ENCODE measurements at regions not wholly inside any gene's neighbourhood (a gene's known extent, or its start where the extent isn't known, plus 50 kb on each side); places are given as distances from the start of the nearest gene placed in this dataset.

DNA sequence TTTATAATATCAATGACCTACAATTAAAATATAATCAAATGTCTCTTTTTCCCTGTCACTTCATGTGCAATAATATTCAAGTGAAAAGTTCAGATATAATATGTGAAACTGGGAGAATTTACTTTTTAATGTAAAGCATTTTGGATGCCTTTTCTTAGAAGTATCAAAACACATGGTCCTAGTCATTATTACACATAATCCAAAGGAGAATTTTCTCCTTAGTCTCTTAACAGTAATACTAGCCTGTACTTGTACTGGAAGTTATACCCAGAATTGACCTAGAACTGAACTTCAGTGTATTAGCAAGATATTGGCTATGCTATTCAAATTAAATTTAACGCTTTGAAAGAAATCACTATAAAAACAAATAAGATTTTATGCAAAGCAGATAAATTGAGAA lies 842.6 kb upstream of the MANEA start:
- Histone ChIP-seq H3K9ac (ENCODE audit: low read length) (no peak overlapping the region), H3K27ac (ENCODE audit: low read length in 2 of 2) (no peak overlapping the region), H3K9me3 (ENCODE audit: control extremely low read depth in 1 of 3, control insufficient read depth in 2 of 3, insufficient read depth in 1 of 3, low read length in 2 of 3) (no peaks in the 10 kb centered on the region), H3K4me2 (replicated peaks; ENCODE audit: low read depth, low read length, poor library complexity, severe bottlenecking) (no peak overlapping the region), H4K20me1 (ENCODE audit: control insufficient read depth, insufficient read depth, low read length, poor library complexity, severe bottlenecking) (no peaks in the 10 kb centered on the region), H3K79me2 (ENCODE audit: control insufficient read depth, insufficient read depth, low read length) (no peaks in the 10 kb centered on the region), H3K27me3 (replicated peaks in 1 of 4; ENCODE audit: control extremely low read depth in 1 of 4, control insufficient read depth in 3 of 4, insufficient read depth in 4 of 4, low read length in 3 of 4) (no peaks in the 10 kb centered on the region), H3K36me3 (replicated peaks in 1 of 2; ENCODE audit: control extremely low read depth in 1 of 2, control insufficient read depth in 1 of 2, extremely low read depth in 1 of 2, insufficient read depth in 2 of 2, low read length in 1 of 2) (no peaks in the 10 kb centered on the region), H3K4me3 (ENCODE audit: control extremely low read depth in 1 of 5, extremely low read depth in 1 of 5, insufficient read depth in 1 of 5, low read depth in 2 of 5, low read length in 4 of 5) (no peak overlapping the region), H2AFZ (ENCODE audit: insufficient read depth, low read depth, low read length, poor library complexity, severe bottlenecking) (no peak overlapping the region), H3K4me1 (ENCODE audit: control insufficient read depth in 2 of 2, insufficient read depth in 2 of 2, low read length in 2 of 2) (no peaks in the 10 kb centered on the region)
- Mint-ChIP-seq H3K4me1 (no peaks in the 10 kb centered on the region), H3K27me3 (no peaks in the 10 kb centered on the region), H3K9me3 (ENCODE audit: insufficient read depth) (no peaks in the 10 kb centered on the region), H3K27ac (no peak overlapping the region), H3K4me3 (no peak overlapping the region)
- POLR2A ChIA-PET: no interaction called here
- DNase-seq (no peak), ATAC-seq (ENCODE audit: low read depth) (no peak)
- intact Hi-C loops (cut with micrococcal nuclease): no loop called here
- CTCF ChIA-PET: no interaction called here
- TF ChIP-seq, protein P1, sequence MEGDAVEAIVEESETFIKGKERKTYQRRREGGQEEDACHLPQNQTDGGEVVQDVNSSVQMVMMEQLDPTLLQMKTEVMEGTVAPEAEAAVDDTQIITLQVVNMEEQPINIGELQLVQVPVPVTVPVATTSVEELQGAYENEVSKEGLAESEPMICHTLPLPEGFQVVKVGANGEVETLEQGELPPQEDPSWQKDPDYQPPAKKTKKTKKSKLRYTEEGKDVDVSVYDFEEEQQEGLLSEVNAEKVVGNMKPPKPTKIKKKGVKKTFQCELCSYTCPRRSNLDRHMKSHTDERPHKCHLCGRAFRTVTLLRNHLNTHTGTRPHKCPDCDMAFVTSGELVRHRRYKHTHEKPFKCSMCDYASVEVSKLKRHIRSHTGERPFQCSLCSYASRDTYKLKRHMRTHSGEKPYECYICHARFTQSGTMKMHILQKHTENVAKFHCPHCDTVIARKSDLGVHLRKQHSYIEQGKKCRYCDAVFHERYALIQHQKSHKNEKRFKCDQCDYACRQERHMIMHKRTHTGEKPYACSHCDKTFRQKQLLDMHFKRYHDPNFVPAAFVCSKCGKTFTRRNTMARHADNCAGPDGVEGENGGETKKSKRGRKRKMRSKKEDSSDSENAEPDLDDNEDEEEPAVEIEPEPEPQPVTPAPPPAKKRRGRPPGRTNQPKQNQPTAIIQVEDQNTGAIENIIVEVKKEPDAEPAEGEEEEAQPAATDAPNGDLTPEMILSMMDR (IDR thresholded peaks at IDR 0.05): no peak
- TF ChIP-seq EZH2 (IDR thresholded peaks at IDR 0.05; ENCODE audit: borderline replicate concordance, insufficient read depth, low read depth, low read length, poor library complexity, severe bottlenecking): no peak
- no CpG with 5 or more reads among the region's 1 CpG for WGBS (ENCODE audit: insufficient coverage)

DNA sequence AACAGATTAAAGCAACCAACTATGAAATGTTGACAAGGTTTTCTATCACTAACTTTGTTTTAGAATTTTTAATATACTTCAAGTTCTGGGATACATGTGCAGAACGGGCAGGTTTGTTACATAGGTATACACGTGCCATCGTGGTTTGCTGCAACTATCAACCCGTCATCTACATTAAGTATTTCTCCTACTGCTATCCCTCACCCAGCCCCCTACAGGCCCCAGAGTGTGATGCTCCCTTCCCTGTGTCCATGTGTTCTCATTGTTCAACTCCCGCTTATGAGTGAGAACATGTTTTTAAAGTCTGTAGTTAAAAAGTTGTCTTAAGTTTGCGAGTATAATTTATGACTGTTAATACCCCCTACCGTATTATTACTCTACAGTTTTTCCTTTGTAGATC lies 844.3 kb upstream of the MANEA start:
- ATAC-seq (ENCODE audit: low read depth) (no peak), DNase-seq (no peak)
- no peak for TF ChIP-seq EZH2 (IDR thresholded peaks at IDR 0.05; ENCODE audit: borderline replicate concordance, insufficient read depth, low read depth, low read length, poor library complexity, severe bottlenecking)
- TF ChIP-seq, protein P1 (IDR thresholded peaks at IDR 0.05): no peak
- no peak overlapping the region for H3K27ac ChIP-seq (ENCODE audit: low read length in 2 of 2)
- 98% methylated on average over 4 of the region's 7 CpGs for WGBS (ENCODE audit: insufficient coverage)
- H3K36me3 ChIP-seq (replicated peaks in 1 of 2; ENCODE audit: control extremely low read depth in 1 of 2, control insufficient read depth in 1 of 2, extremely low read depth in 1 of 2, insufficient read depth in 2 of 2, low read length in 1 of 2): no peaks in the 10 kb centered on the region
- no peak overlapping the region for H3K4me2 ChIP-seq (replicated peaks; ENCODE audit: low read depth, low read length, poor library complexity, severe bottlenecking)
- H3K4me1 ChIP-seq (ENCODE audit: control insufficient read depth in 2 of 2, insufficient read depth in 2 of 2, low read length in 2 of 2): no peaks in the 10 kb centered on the region
- no peak overlapping the region for H2AFZ ChIP-seq (ENCODE audit: insufficient read depth, low read depth, low read length, poor library complexity, severe bottlenecking)
- no peaks in the 10 kb centered on the region for H3K79me2 ChIP-seq (ENCODE audit: control insufficient read depth, insufficient read depth, low read length)
- CTCF ChIA-PET: no interaction called here
- Mint-ChIP-seq H3K4me3 (no peak overlapping the region), H3K27me3 (no peaks in the 10 kb centered on the region), H3K27ac (no peak overlapping the region), H3K9me3 (ENCODE audit: insufficient read depth) (no peaks in the 10 kb centered on the region), H3K4me1 (no peaks in the 10 kb centered on the region)
- H3K27me3 ChIP-seq (replicated peaks in 1 of 4; ENCODE audit: control extremely low read depth in 1 of 4, control insufficient read depth in 3 of 4, insufficient read depth in 4 of 4, low read length in 3 of 4): no peaks in the 10 kb centered on the region
- H4K20me1 ChIP-seq (ENCODE audit: control insufficient read depth, insufficient read depth, low read length, poor library complexity, severe bottlenecking): no peaks in the 10 kb centered on the region
- no peaks in the 10 kb centered on the region for H3K9me3 ChIP-seq (ENCODE audit: control extremely low read depth in 1 of 3, control insufficient read depth in 2 of 3, insufficient read depth in 1 of 3, low read length in 2 of 3)
- no peak overlapping the region for H3K9ac ChIP-seq (ENCODE audit: low read length)
- intact Hi-C loops (cut with micrococcal nuclease): no loop called here
- POLR2A ChIA-PET: no interaction called here
- H3K4me3 ChIP-seq (ENCODE audit: control extremely low read depth in 1 of 5, extremely low read depth in 1 of 5, insufficient read depth in 1 of 5, low read depth in 2 of 5, low read length in 4 of 5): no peak overlapping the region

Measured in B cell (primary cell).